Natural killer cell (primary cell): ENCODE measurements at regions not wholly inside any gene's neighbourhood (a gene's known extent, or its start where the extent isn't known, plus 50 kb on each side); places are given as distances from the start of the nearest gene placed in this dataset.

ENCODE experiments used
- ATAC-seq, 3 donors: fragments of 150-1000 bp in 2 of 3; fragments of 200-7000 bp in 1 of 3; cut with Tn5 transposase; 1 replicate in 1 of 3; 2 replicates in 2 of 3; pipeline ENCODE4 v1.10.0; 2021; ENCODE audit warnings: mild to moderate bottlenecking in 2 of 3, moderate library complexity in 2 of 3
- DNase-seq, 2 donors: peaks; one replicate each; pipeline versions ENCODE4 v3.0.0 to v3.0.0-alpha.2; 2013 to 2021; ENCODE audit warnings: mixed read lengths in 1 of 2
- H3K27ac ChIP-seq: one replicate; pipeline ENCODE4 v1.5.1; 2013; ENCODE audit warnings: mild to moderate bottlenecking, low read length
- H3K27me3 ChIP-seq: one replicate; pipeline ENCODE4 v1.6.1; 2013; ENCODE audit warnings: low read length; ENCODE audit not compliant: control insufficient read depth, insufficient read depth
- H3K36me3 ChIP-seq: one replicate; pipeline ENCODE4 v1.6.1; 2013; ENCODE audit warnings: low read length; ENCODE audit not compliant: control insufficient read depth, insufficient read depth
- H3K4me1 ChIP-seq: one replicate; pipeline ENCODE4 v1.6.1; 2013; ENCODE audit warnings: low read length; ENCODE audit not compliant: control insufficient read depth, insufficient read depth
- H3K4me3 ChIP-seq: one replicate; pipeline ENCODE4 v1.5.1; 2013; ENCODE audit warnings: low read length
- H3K9me3 ChIP-seq: one replicate; pipeline ENCODE4 v1.6.1; 2013; ENCODE audit warnings: low read length; ENCODE audit not compliant: control insufficient read depth, insufficient read depth
- H3K27ac Mint-ChIP-seq, 2 donors: one replicate each; pipeline ENCODE4 v1.8.0; 2022; ENCODE audit warnings: mild to moderate bottlenecking in 2 of 2, mixed read lengths in 2 of 2, moderate library complexity in 1 of 2
- H3K27me3 Mint-ChIP-seq, 2 donors: one replicate each; pipeline ENCODE4 v1.8.0; 2022; ENCODE audit warnings: low read depth in 2 of 2, mixed read lengths in 2 of 2
- H3K36me3 Mint-ChIP-seq: one replicate; pipeline ENCODE4 v1.8.0; 2022; ENCODE audit warnings: mixed read lengths
- H3K4me1 Mint-ChIP-seq, 2 donors: one replicate each; pipeline ENCODE4 v1.8.0; 2022; ENCODE audit warnings: mixed read lengths in 2 of 2
- H3K4me3 Mint-ChIP-seq: one replicate; pipeline ENCODE4 v1.8.0; 2022; ENCODE audit warnings: mild to moderate bottlenecking, moderate library complexity, mixed read lengths
- H3K9me3 Mint-ChIP-seq, 2 donors: one replicate each; pipeline ENCODE4 v1.8.0; 2022; ENCODE audit warnings: mixed read lengths in 2 of 2
- WGBS: methylation state at CpG from one replicate; pipeline ENCODE4 v1.1.7; 2013; ENCODE audit warnings: missing lambda C conversion rate; ENCODE audit not compliant: insufficient coverage; 5-methylcytosine and 5-hydroxymethylcytosine counted together
- intact Hi-C: fragments of 100-400 bp; cut with micrococcal nuclease; formaldehyde crosslinking; loops from one replicate; pipeline ENCODE4 v1.14.2; 2022
- TF ChIP-seq, protein P1 (sequence below): fragments of 200-600 bp; IDR thresholded peaks from one replicate; pipeline ENCODE4 v1.8.0; 2022; ENCODE audit warnings: antibody characterized with exemption

DNA sequence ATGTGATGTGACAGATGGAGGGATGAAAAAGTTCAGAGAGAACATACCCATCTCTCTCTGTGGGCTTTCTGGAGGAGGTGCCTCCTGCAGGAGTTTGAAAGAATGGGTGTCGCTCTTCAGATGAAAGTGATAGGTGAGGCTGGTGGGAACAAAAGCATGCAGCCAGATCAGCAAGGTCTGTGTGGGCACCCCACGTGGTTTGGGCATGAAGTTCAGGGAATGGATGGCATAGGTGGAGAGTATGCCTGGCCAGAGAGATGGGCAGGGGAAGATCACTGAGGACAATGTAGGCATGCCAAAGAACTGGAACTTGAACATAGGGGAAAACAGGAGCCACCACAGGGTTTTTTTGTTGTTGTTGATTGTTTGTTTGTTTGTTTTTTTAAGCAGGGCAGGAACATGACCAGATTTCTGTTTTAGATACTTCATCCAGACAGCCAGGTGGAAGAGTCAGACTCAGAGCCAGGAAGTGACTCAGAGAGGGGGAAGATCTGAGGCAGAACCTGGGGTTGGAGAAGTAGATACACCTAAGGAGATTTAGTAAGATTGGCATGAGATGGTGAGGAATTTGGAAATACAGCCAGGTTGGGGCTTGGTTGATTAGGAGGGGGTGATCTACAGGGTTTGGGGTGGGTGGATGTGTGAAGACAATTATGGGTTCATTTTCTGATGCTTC, 64.8 kb upstream of the CLSTN2 start:
- ATAC-seq = no peak
- TF ChIP-seq, protein P1, sequence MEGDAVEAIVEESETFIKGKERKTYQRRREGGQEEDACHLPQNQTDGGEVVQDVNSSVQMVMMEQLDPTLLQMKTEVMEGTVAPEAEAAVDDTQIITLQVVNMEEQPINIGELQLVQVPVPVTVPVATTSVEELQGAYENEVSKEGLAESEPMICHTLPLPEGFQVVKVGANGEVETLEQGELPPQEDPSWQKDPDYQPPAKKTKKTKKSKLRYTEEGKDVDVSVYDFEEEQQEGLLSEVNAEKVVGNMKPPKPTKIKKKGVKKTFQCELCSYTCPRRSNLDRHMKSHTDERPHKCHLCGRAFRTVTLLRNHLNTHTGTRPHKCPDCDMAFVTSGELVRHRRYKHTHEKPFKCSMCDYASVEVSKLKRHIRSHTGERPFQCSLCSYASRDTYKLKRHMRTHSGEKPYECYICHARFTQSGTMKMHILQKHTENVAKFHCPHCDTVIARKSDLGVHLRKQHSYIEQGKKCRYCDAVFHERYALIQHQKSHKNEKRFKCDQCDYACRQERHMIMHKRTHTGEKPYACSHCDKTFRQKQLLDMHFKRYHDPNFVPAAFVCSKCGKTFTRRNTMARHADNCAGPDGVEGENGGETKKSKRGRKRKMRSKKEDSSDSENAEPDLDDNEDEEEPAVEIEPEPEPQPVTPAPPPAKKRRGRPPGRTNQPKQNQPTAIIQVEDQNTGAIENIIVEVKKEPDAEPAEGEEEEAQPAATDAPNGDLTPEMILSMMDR = no peak
- H3K27ac ChIP-seq = no peak overlapping the region
- H3K36me3 Mint-ChIP-seq = no peaks in the 10 kb centered on the region
- DNase-seq = no peak
- no peaks in the 10 kb centered on the region for H3K4me1 ChIP-seq
- no peak overlapping the region for H3K4me3 Mint-ChIP-seq
- no peaks in the 10 kb centered on the region for H3K36me3 ChIP-seq
- H3K27ac Mint-ChIP-seq = no peak overlapping the region
- no peaks in the 10 kb centered on the region for H3K27me3 ChIP-seq
- H3K9me3 ChIP-seq = no peaks in the 10 kb centered on the region
- no peaks in the 10 kb centered on the region for H3K27me3 Mint-ChIP-seq
- WGBS = 56% methylated on average over 2 of the region's 2 CpGs
- H3K4me3 ChIP-seq = no peak overlapping the region
- peaks cover 7 to 13% of the 10 kb centered on the region in 2 donors for H3K9me3 Mint-ChIP-seq
- H3K4me1 Mint-ChIP-seq = no peaks in the 10 kb centered on the region
- intact Hi-C loops = no loop called here

DNA sequence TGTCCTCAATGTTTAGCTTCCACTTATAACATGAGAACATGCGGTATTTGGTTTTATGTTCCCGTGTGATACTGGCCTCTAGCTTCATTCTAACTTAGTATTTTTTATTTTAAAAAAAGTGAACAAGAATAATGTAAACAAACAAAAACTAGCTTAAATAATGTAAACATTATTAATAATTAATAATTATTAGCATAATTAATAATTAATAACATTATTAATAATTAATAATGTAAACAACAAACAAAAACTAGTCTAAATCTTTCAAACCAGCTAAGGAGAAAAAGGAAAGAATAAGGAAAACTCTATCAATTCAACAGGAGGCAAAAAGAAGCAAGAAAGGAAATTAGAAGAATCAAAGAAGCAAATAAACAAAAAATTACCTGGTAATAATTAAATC, 66.2 kb upstream of the CLSTN2 start:
- 100% methylated on average over 1 of the region's 2 CpGs for WGBS
- no peaks in the 10 kb centered on the region for H3K36me3 Mint-ChIP-seq
- intact Hi-C loops = no loop called here
- Histone ChIP-seq H3K36me3 (no peaks in the 10 kb centered on the region), H3K27me3 (no peaks in the 10 kb centered on the region), H3K9me3 (no peaks in the 10 kb centered on the region), H3K4me1 (no peaks in the 10 kb centered on the region), H3K27ac (no peak overlapping the region), H3K4me3 (no peak overlapping the region)
- peaks cover 7 to 14% of the 10 kb centered on the region in 2 donors for H3K9me3 Mint-ChIP-seq
- DNase-seq (no peak), ATAC-seq (no peak)
- H3K27me3 Mint-ChIP-seq = no peaks in the 10 kb centered on the region
- no peak overlapping the region for H3K4me3 Mint-ChIP-seq
- no peaks in the 10 kb centered on the region for H3K4me1 Mint-ChIP-seq
- no peak overlapping the region for H3K27ac Mint-ChIP-seq
- TF ChIP-seq, protein P1 = no peak

DNA sequence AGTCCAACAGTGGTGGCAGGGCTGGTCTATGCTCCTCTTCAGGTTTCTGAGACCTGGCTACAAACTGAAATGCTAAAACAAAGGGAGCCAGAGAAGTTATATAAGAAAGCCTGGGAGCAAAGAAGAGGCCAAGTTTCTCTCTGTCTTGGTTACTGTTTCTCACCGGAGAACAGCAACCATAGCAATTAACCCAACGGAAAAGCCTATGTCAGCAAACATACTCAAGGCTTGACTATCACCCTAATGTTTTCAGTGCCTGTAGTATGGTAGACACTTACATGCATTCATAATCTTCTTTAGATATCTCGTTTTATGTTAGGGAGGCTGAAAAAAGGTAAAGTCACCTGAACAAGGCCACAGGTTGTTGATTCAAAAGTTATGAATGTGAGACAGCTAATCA, 86.3 kb upstream of the CLSTN2 start:
- WGBS = 32% methylated on average over 2 of the region's 3 CpGs
- peaks cover 4 to 17% of the 10 kb centered on the region in 2 donors for H3K9me3 Mint-ChIP-seq
- H3K4me3 Mint-ChIP-seq = no peak overlapping the region
- H3K4me3 ChIP-seq = no peak overlapping the region
- H3K27me3 Mint-ChIP-seq = no peaks in the 10 kb centered on the region
- no peak for ATAC-seq
- H3K9me3 ChIP-seq = no peaks in the 10 kb centered on the region
- no peak for DNase-seq
- no peaks in the 10 kb centered on the region for H3K4me1 Mint-ChIP-seq
- no peaks in the 10 kb centered on the region for H3K36me3 Mint-ChIP-seq
- TF ChIP-seq, protein P1 = no peak
- intact Hi-C loops = no loop called here
- no peaks in the 10 kb centered on the region for H3K27me3 ChIP-seq
- H3K27ac ChIP-seq = no peak overlapping the region
- no peak overlapping the region for H3K27ac Mint-ChIP-seq
- H3K36me3 ChIP-seq = no peaks in the 10 kb centered on the region
- no peaks in the 10 kb centered on the region for H3K4me1 ChIP-seq

DNA sequence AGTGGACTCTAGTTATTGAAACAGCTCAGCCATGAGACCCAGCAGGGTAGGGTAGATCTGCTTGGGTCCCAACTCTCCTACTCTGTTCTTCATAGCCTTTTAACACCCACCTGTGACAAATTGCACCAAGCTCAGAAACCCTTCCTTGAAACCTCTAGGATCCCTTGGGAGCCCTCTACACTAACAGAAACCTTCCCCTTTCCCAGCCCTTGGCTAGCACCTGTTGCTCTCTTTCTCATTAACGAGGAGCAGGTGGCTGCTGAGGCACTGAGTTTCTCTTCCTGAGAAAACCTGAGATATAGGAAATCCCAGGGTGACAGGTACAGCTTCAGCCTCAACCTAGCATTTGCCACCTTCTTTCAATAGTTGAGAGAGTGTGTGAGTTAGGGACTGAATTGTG, 88.3 kb upstream of the CLSTN2 start:
- no peaks in the 10 kb centered on the region for H3K4me1 ChIP-seq
- WGBS = 10% methylated on average over 1 of the region's 1 CpG
- Mint-ChIP-seq H3K9me3 (peaks cover 5 to 19% of the 10 kb centered on the region in 2 donors), H3K4me3 (no peak overlapping the region), H3K36me3 (no peaks in the 10 kb centered on the region), H3K27me3 (no peaks in the 10 kb centered on the region), H3K4me1 (no peaks in the 10 kb centered on the region), H3K27ac (no peak overlapping the region)
- no peak for DNase-seq
- H3K27ac ChIP-seq = no peak overlapping the region
- intact Hi-C loops = no loop called here
- H3K4me3 ChIP-seq = no peak overlapping the region
- H3K27me3 ChIP-seq = no peaks in the 10 kb centered on the region
- no peaks in the 10 kb centered on the region for H3K9me3 ChIP-seq
- no peak for ATAC-seq
- H3K36me3 ChIP-seq = no peaks in the 10 kb centered on the region
- TF ChIP-seq, protein P1 = no peak
